A549 (cell line): ENCODE measurements at regions not wholly inside any gene's neighbourhood (a gene's known extent, or its start where the extent isn't known, plus 50 kb on each side); places are given as distances from the start of the nearest gene placed in this dataset.

Experiments used
- CHD4 ChIP-seq: fragments of 200-600 bp; sonication (generic); IDR thresholded peaks from 2 replicates; pipeline ENCODE4 v1.6.1; 2016; ENCODE audit warnings: antibody characterized with exemption, mild to moderate bottlenecking, borderline replicate concordance
- SMC3 ChIP-seq: fragments of >200 bp; sonication (Bioruptor Twin); formaldehyde crosslinking; IDR thresholded peaks from 3 replicates; pipeline ENCODE4 v1.6.1; 2018; ENCODE audit warnings: inconsistent platforms
- ZFP36 ChIP-seq: fragments of 450-650 bp; IDR thresholded peaks from 2 replicates; pipeline ENCODE4 v1.6.1; 2014; ENCODE audit warnings: borderline replicate concordance; ENCODE audit not compliant: partially characterized antibody
- TF ChIP-seq, protein P1 (sequence below): IDR thresholded peaks from 2 replicates; pipeline ENCODE4 v1.6.1; 2012
- TF ChIP-seq, protein P2 (sequence below): fragments of >200 bp; sonication (Bioruptor Twin); formaldehyde crosslinking; IDR thresholded peaks from 3 replicates; pipeline ENCODE4 v1.5.1; 2016

DNA sequence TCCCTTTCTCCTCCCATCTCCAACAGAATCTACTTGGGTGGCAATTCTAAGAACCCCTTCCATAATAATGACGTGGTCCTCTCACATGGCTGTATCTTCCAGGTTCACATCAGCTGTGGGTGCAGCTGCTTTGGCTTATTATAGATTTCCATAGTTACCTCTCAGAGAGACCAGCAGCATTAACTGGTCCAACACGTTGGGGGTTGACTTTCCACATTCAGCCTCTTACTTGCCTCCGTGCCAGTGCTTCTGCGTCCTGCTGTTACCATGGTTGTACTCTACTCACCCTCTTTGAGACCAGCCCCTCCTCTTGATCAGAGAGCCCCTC lies 570.7 kb downstream of the PLCL1 start:
- TF ChIP-seq, protein P1, sequence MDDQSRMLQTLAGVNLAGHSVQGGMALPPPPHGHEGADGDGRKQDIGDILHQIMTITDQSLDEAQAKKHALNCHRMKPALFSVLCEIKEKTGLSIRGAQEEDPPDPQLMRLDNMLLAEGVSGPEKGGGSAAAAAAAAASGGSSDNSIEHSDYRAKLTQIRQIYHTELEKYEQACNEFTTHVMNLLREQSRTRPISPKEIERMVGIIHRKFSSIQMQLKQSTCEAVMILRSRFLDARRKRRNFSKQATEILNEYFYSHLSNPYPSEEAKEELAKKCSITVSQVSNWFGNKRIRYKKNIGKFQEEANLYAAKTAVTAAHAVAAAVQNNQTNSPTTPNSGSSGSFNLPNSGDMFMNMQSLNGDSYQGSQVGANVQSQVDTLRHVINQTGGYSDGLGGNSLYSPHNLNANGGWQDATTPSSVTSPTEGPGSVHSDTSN: no peak
- TF ChIP-seq SMC3: no peak
- TF ChIP-seq ZFP36: no peak
- TF ChIP-seq, protein P2, sequence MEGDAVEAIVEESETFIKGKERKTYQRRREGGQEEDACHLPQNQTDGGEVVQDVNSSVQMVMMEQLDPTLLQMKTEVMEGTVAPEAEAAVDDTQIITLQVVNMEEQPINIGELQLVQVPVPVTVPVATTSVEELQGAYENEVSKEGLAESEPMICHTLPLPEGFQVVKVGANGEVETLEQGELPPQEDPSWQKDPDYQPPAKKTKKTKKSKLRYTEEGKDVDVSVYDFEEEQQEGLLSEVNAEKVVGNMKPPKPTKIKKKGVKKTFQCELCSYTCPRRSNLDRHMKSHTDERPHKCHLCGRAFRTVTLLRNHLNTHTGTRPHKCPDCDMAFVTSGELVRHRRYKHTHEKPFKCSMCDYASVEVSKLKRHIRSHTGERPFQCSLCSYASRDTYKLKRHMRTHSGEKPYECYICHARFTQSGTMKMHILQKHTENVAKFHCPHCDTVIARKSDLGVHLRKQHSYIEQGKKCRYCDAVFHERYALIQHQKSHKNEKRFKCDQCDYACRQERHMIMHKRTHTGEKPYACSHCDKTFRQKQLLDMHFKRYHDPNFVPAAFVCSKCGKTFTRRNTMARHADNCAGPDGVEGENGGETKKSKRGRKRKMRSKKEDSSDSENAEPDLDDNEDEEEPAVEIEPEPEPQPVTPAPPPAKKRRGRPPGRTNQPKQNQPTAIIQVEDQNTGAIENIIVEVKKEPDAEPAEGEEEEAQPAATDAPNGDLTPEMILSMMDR: no peak
- TF ChIP-seq CHD4: no peak
